BE2C (cell line): ENCODE measurements at regions not wholly inside any gene's neighbourhood (a gene's known extent, or its start where the extent isn't known, plus 50 kb on each side); places are given as distances from the start of the nearest gene placed in this dataset.

Experiments
- DNase-seq: peaks from one replicate; pipeline ENCODE4 v3.0.0-alpha.2; 2020
- H3K27me3 ChIP-seq: fragments of 250-450 bp; sonication (Bioruptor Pico); 2 replicates; pipeline ENCODE4 v1.5.1; 2020; ENCODE audit warnings: mild to moderate bottlenecking
- H3K36me3 ChIP-seq: fragments of 250-450 bp; sonication (Bioruptor Pico); 2 replicates; pipeline ENCODE4 v1.5.1; 2020; ENCODE audit warnings: mild to moderate bottlenecking
- H3K4me1 ChIP-seq: fragments of 250-450 bp; sonication (Bioruptor Pico); 2 replicates; pipeline ENCODE4 v1.5.1; 2020
- H3K4me3 ChIP-seq: 2 replicates; pipeline ENCODE4 v1.5.1; 2011; ENCODE audit warnings: low read depth, low read length
- H3K9me3 ChIP-seq: fragments of 250-450 bp; sonication (Bioruptor Pico); 2 replicates; pipeline ENCODE4 v1.5.1; 2020
- TF ChIP-seq, protein P1 (sequence below): IDR thresholded peaks from 2 replicates; pipeline ENCODE4 v1.5.1; 2012; ENCODE audit warnings: mild to moderate bottlenecking, low read depth, low read length

DNA sequence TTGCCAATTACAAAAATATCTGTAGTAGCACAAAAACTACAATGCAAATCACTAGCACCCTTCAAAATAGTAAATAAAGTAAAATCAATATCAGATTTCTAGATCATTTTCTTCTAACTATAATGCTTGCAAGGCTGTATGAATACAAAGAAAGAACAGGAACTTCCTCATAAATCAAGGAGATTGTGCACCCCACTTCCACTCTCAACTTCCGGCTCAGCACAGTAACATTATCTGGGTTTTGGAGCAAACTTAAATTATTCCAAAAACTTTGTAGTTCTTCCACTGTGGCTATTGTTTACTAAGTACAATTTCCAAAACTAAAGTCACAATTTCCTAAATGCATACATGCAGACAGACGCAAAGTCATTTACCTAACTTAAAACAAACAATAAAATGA, 778.3 kb upstream of the SLC10A2 start:
- peaks cover 9% of the 10 kb centered on the region for H3K4me1 ChIP-seq
- no peaks in the 10 kb centered on the region for H3K9me3 ChIP-seq
- H3K36me3 ChIP-seq = no peaks in the 10 kb centered on the region
- no peaks in the 10 kb centered on the region for H3K27me3 ChIP-seq
- no peak for DNase-seq
- no peak overlapping the region for H3K4me3 ChIP-seq
- TF ChIP-seq, protein P1, sequence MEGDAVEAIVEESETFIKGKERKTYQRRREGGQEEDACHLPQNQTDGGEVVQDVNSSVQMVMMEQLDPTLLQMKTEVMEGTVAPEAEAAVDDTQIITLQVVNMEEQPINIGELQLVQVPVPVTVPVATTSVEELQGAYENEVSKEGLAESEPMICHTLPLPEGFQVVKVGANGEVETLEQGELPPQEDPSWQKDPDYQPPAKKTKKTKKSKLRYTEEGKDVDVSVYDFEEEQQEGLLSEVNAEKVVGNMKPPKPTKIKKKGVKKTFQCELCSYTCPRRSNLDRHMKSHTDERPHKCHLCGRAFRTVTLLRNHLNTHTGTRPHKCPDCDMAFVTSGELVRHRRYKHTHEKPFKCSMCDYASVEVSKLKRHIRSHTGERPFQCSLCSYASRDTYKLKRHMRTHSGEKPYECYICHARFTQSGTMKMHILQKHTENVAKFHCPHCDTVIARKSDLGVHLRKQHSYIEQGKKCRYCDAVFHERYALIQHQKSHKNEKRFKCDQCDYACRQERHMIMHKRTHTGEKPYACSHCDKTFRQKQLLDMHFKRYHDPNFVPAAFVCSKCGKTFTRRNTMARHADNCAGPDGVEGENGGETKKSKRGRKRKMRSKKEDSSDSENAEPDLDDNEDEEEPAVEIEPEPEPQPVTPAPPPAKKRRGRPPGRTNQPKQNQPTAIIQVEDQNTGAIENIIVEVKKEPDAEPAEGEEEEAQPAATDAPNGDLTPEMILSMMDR = no peak

DNA sequence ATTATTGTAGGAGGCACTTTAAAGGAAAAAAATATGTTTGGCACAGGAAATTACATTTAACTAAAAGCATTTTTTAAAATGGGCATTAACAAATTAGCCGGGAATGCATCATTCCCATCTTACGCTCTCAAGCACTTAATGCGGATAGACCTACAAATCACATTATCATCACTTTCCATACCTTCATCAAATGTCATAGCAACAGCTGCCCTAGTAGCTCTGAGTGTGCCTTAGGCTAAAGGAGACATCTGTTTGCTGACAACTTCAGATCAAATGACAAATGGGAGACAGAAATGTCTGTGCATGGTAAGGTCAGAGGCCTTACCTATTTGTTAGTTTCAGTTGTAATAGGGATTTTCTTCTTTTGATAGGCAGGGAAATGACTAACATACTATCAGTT, 773.2 kb upstream of the SLC10A2 start:
- Histone ChIP-seq H3K4me1 (peaks cover 22% of the 10 kb centered on the region), H3K4me3 (no peak overlapping the region), H3K36me3 (no peaks in the 10 kb centered on the region), H3K9me3 (no peaks in the 10 kb centered on the region), H3K27me3 (no peaks in the 10 kb centered on the region)
- TF ChIP-seq, protein P1 = no peak
- DNase-seq = peak; percentile 69

DNA sequence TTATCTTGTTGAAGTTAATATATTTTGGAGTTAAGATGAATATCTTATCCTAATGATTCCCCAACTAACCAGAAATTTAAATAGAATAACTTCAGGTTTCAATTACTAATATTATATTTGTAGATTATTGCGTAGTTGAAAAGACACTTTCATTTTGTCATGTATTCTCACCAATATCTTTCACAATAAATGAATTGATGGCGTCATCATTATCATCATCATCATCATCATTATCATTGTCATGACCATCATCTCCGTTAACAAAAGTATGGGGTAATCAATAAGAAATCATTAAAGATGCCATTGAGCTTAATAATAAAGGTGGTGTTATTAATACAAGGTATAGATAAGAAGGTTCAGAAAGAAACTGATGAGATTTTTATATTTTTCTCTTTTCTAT, 768.8 kb upstream of the SLC10A2 start:
- H3K36me3 ChIP-seq = no peaks in the 10 kb centered on the region

DNA sequence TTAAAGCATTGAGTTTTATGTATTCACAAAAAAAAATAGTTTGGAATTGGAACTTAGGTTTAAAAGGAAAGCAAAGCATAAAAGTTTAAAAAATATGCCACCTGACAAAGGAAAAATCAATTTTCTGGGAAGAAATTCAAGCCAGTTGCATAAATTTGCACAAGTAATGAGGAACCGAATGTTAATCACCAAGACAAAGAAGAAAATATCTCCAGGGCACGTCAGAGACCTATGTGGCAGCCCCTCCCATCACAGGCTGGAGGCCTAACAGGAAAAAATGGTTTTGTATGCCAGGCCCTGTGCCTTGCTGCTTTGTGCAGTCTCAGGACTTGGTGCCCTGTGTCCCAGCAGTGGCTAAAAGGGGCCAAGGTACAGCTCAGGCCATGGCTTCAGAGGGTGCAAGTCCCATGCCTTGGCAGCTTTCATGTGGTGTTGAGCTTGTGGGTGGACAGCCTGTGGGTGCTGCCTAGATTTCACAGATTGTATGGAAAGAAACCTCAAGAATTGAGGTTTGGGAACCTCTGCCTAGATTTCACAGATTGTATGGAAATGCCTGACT, 767.2 kb upstream of the SLC10A2 start:
- no peak overlapping the region for H3K4me3 ChIP-seq
- no peak for DNase-seq
- TF ChIP-seq, protein P1 = no peak
- H3K36me3 ChIP-seq = no peaks in the 10 kb centered on the region
- H3K4me1 ChIP-seq = peaks cover 10% of the 10 kb centered on the region
- no peaks in the 10 kb centered on the region for H3K27me3 ChIP-seq
- H3K9me3 ChIP-seq = 0 out of 2 replicates have a peak, but pooled peaks cover 3% of the 10 kb centered on the region

More for the DNA sequence above, 768.8 kb upstream of the SLC10A2 start:
- TF ChIP-seq, protein P1 = no peak
- 0 out of 2 replicates have a peak, but pooled peaks cover 3% of the 10 kb centered on the region for H3K9me3 ChIP-seq
- no peaks in the 10 kb centered on the region for H3K27me3 ChIP-seq
- DNase-seq = no peak
- no peak overlapping the region for H3K4me3 ChIP-seq
- H3K4me1 ChIP-seq = peaks cover 14% of the 10 kb centered on the region

DNA sequence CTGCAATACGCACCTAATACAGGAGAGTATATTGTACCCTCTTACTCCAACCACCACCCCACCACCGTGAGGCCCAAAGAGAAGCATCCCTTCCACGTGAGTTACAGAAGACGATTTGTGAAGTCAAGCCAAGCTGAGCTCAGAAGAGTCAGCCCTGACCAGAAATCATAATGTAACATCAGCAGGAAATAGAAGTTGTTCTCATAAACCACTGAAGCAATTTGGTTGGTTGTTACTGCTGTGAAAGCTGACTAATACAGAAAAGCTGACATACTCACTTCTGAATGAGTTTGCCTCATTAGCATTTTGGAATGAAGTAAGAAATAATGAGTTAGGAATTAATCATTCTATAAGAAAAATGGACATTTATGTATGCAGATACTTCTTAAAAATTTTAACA, 749.4 kb upstream of the SLC10A2 start:
- no peak for DNase-seq
- TF ChIP-seq, protein P1 = no peak
- H3K27me3 ChIP-seq = no peaks in the 10 kb centered on the region
- no peaks in the 10 kb centered on the region for H3K36me3 ChIP-seq
- peaks cover 8% of the 10 kb centered on the region for H3K4me1 ChIP-seq
- H3K4me3 ChIP-seq = no peak overlapping the region
- H3K9me3 ChIP-seq = no peaks in the 10 kb centered on the region

DNA sequence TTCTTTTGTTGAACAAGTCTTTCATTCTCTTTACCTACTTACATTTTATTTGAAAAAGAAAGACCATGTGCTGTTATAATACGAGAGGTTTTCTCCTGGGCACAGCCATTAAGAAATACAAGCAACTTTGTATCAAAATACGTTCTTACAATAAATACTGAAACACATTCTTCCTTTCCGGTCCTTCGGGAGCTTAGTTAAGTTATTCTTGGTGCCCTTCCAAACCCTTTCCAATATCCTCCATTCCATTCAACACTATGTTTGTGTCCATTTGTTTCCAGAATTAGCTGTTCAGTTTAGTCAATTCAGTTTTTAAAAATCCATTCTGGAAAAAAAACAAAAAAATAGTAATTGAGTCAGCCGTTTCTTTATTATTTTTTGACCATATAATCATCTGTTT, 746.8 kb upstream of the SLC10A2 start:
- H3K36me3 ChIP-seq = no peaks in the 10 kb centered on the region
- H3K4me1 ChIP-seq = peaks cover 8% of the 10 kb centered on the region
- DNase-seq = no peak
- TF ChIP-seq, protein P1 = no peak
- no peaks in the 10 kb centered on the region for H3K27me3 ChIP-seq
- H3K4me3 ChIP-seq = no peak overlapping the region
- H3K9me3 ChIP-seq = no peaks in the 10 kb centered on the region
